ENCODE measurements at regions not wholly inside any gene's neighbourhood (a gene's known extent, or its start where the extent isn't known, plus 50 kb on each side); places are given as distances from the start of the nearest gene placed in this dataset.

- TF ChIP-seq HDGF (IDR thresholded peaks at IDR 0.05; ENCODE audit: borderline replicate concordance) (no peak), L3MBTL2 (conservative IDR thresholded peaks at IDR 0.05) (no peak), ELF4 (IDR thresholded peaks at IDR 0.05) (no peak)
These were observed 235.7 kb upstream of the SEMA3C start for GRCh38 chr7:81154565-81154964.

Measured in HEK293T (cell line).